IMR-90 (cell line): ENCODE measurements at regions not wholly inside any gene's neighbourhood (a gene's known extent, or its start where the extent isn't known, plus 50 kb on each side); places are given as distances from the start of the nearest gene placed in this dataset.

ENCODE experiments used
- ATAC-seq: fragments of 200-7000 bp; cut with Tn5 transposase; 2 replicates; pipeline ENCODE4 v1.9.1; 2020; ENCODE audit warnings: low read depth, mild to moderate bottlenecking, moderate library complexity
- BruUV-seq: library from RNA; stranded (reverse); fragments of 400-500 nt; replicated peaks from 2 replicates; lab custom pipeline; 2021; lab: Mats Ljungman, UMichigan
- CTCF ChIA-PET: fragments of 300-600 bp; formaldehyde crosslinking; extraction: SDS; loops from one replicate; lab custom pipeline; 2021; ENCODE audit warnings: antibody characterized with exemption; lab: Yijun Ruan, JAX
- POLR2A ChIA-PET: fragments of 300-600 bp; sonication (Branson Sonifier 250); formaldehyde crosslinking; loops from one replicate; lab custom pipeline; 2022; ENCODE audit warnings: antibody characterized with exemption; ENCODE audit not compliant: unreplicated experiment; lab: Charles Lee
- DNase-seq: peaks from one replicate; pipeline ENCODE4 v3.0.0; 2013
- H2AFZ ChIP-seq: replicated peaks from 2 replicates; pipeline ENCODE3; 2013; ENCODE audit warnings: low read length, mild to moderate bottlenecking; ENCODE audit not compliant: poor library complexity
- H2AK5ac ChIP-seq: 2 replicates; pipeline ENCODE4 v1.6.1; 2013; ENCODE audit warnings: low read depth, low read length, inconsistent platforms
- H2AK9ac ChIP-seq: replicated peaks from 2 replicates; pipeline ENCODE3; 2013; ENCODE audit warnings: mild to moderate bottlenecking, low read depth, low read length, moderate library complexity; ENCODE audit not compliant: poor library complexity
- H2BK120ac ChIP-seq: 2 replicates; pipeline ENCODE4 v1.6.1; 2013; ENCODE audit warnings: low read depth, low read length, inconsistent platforms
- H2BK15ac ChIP-seq: 3 replicates; pipeline ENCODE4 v1.6.1; 2013; ENCODE audit warnings: low read depth, low read length, inconsistent platforms
- H2BK20ac ChIP-seq: 2 replicates; pipeline ENCODE4 v1.6.1; 2013; ENCODE audit warnings: low read depth, mild to moderate bottlenecking, inconsistent platforms, low read length, moderate library complexity
- H2BK5ac ChIP-seq: 2 replicates; pipeline ENCODE4 v1.6.1; 2013; ENCODE audit warnings: mild to moderate bottlenecking, low read depth, low read length, inconsistent platforms; ENCODE audit not compliant: poor library complexity, severe bottlenecking
- H3K14ac ChIP-seq: replicated peaks from 2 replicates; pipeline ENCODE4 v1.6.1; 2013; ENCODE audit warnings: low read depth, low read length, inconsistent platforms
- H3K18ac ChIP-seq: 2 replicates; pipeline ENCODE4 v1.6.1; 2013; ENCODE audit warnings: low read depth, low read length, control low read depth
- H3K23ac ChIP-seq: 2 replicates; pipeline ENCODE4 v1.6.1; 2013; ENCODE audit warnings: low read depth, low read length, inconsistent platforms
- H3K27ac ChIP-seq: 2 replicates; pipeline ENCODE4 v1.5.1; 2013; ENCODE audit warnings: mild to moderate bottlenecking, control low read depth, low read length; ENCODE audit not compliant: insufficient read depth
- H3K27me3 ChIP-seq: 2 replicates; pipeline ENCODE4 v1.6.1; 2013; ENCODE audit warnings: low read length; ENCODE audit not compliant: control insufficient read depth, insufficient read depth
- H3K36me3 ChIP-seq: 2 replicates; pipeline ENCODE4 v1.6.1; 2013; ENCODE audit warnings: low read length, mixed read lengths; ENCODE audit not compliant: control insufficient read depth, insufficient read depth
- H3K4ac ChIP-seq: 2 replicates; pipeline ENCODE4 v1.6.1; 2013; ENCODE audit warnings: low read depth, low read length, inconsistent platforms
- H3K4me1 ChIP-seq: 2 replicates; pipeline ENCODE4 v1.6.1; 2013; ENCODE audit warnings: low read length, mixed read lengths; ENCODE audit not compliant: control insufficient read depth, insufficient read depth
- H3K4me2 ChIP-seq: 2 replicates; pipeline ENCODE4 v1.6.1; 2013; ENCODE audit warnings: low read depth, mild to moderate bottlenecking, control low read depth, low read length, moderate library complexity
- H3K4me3 ChIP-seq: 2 replicates; pipeline ENCODE4 v1.5.1; 2013; ENCODE audit warnings: low read depth, mild to moderate bottlenecking, control low read depth, low read length, moderate library complexity; ENCODE audit not compliant: insufficient read depth
- H3K56ac ChIP-seq: 2 replicates; pipeline ENCODE4 v1.6.1; 2013; ENCODE audit warnings: low read length, inconsistent platforms; ENCODE audit not compliant: insufficient read depth; ENCODE audit errors: extremely low read depth
- H3K79me1 ChIP-seq, 2 experiments: 2 replicates each; pipeline ENCODE4 v1.6.1; 2013; ENCODE audit warnings: low read length in 2 of 2, inconsistent platforms in 1 of 2, low read depth in 1 of 2
- H3K9ac ChIP-seq: 2 replicates; pipeline ENCODE4 v1.6.1; 2013; ENCODE audit warnings: low read depth, low read length, control low read depth
- H3K9me1 ChIP-seq: 2 replicates; pipeline ENCODE4 v1.6.1; 2013; ENCODE audit warnings: low read length, inconsistent platforms; ENCODE audit not compliant: insufficient read depth
- H3K9me3 ChIP-seq: 2 replicates; pipeline ENCODE4 v1.6.1; 2013; ENCODE audit warnings: low read length; ENCODE audit not compliant: control insufficient read depth, insufficient read depth
- H4K20me1 ChIP-seq: 2 replicates; pipeline ENCODE4 v1.6.1; 2013; ENCODE audit warnings: low read length, inconsistent platforms; ENCODE audit not compliant: insufficient read depth
- H4K5ac ChIP-seq: 2 replicates; pipeline ENCODE4 v1.6.1; 2013; ENCODE audit warnings: mild to moderate bottlenecking, low read depth, low read length, control low read depth
- H4K8ac ChIP-seq, 2 experiments: 2 replicates each; pipeline ENCODE4 v1.6.1; 2013; ENCODE audit warnings: low read depth in 2 of 2, low read length in 2 of 2, control low read depth in 1 of 2, inconsistent platforms in 1 of 2
- H4K91ac ChIP-seq: 2 replicates; pipeline ENCODE4 v1.6.1; 2013; ENCODE audit warnings: low read depth, low read length, inconsistent platforms; ENCODE audit not compliant: insufficient read depth
- BHLHE40 ChIP-seq: fragments of 150-350 bp; IDR thresholded peaks from 2 replicates; pipeline ENCODE4 v1.6.1; 2016; ENCODE audit warnings: mild to moderate bottlenecking, low read depth, low read length
- CEBPB ChIP-seq: IDR thresholded peaks from 2 replicates; pipeline ENCODE4 v1.6.1; 2012; ENCODE audit warnings: low read depth, low read length, improper control_type of control experiment
- CHD1 ChIP-seq: IDR thresholded peaks from 2 replicates; pipeline ENCODE4 v1.6.1; 2012; ENCODE audit warnings: low read depth, low read length, improper control_type of control experiment
- CTCF ChIP-seq: conservative IDR thresholded peaks from 2 replicates; pipeline ENCODE4 v1.5.1; 2012; ENCODE audit warnings: mild to moderate bottlenecking, low read depth, low read length, improper control_type of control experiment
- ELK1 ChIP-seq: fragments of 150-350 bp; IDR thresholded peaks from 2 replicates; pipeline ENCODE4 v1.6.1; 2016; ENCODE audit warnings: low read depth, mild to moderate bottlenecking, low read length, moderate library complexity, borderline replicate concordance
- FOS ChIP-seq: fragments of 150-350 bp; IDR thresholded peaks from 2 replicates; pipeline ENCODE4 v1.6.1; 2016; ENCODE audit warnings: low read depth, low read length
- MAFK ChIP-seq: IDR thresholded peaks from 2 replicates; pipeline ENCODE4 v1.6.1; 2012; ENCODE audit warnings: low read depth, low read length, improper control_type of control experiment
- MAZ ChIP-seq: IDR thresholded peaks from 2 replicates; pipeline ENCODE4 v1.6.1; 2012; ENCODE audit warnings: low read depth, mild to moderate bottlenecking, low read length, improper control_type of control experiment, moderate library complexity, borderline replicate concordance
- MXI1 ChIP-seq: IDR thresholded peaks from 2 replicates; pipeline ENCODE4 v1.6.1; 2012; ENCODE audit warnings: low read depth, mild to moderate bottlenecking, low read length, moderate library complexity, borderline replicate concordance
- NFE2L2 ChIP-seq: fragments of 150-350 bp; IDR thresholded peaks from 2 replicates; pipeline ENCODE4 v1.6.1; 2016; ENCODE audit warnings: low read depth, mild to moderate bottlenecking, low read length
- POLR2A ChIP-seq: IDR thresholded peaks from 2 replicates; pipeline ENCODE4 v1.6.1; 2012; ENCODE audit warnings: mild to moderate bottlenecking, low read depth, low read length
- RAD21 ChIP-seq: IDR thresholded peaks from 2 replicates; pipeline ENCODE4 v1.6.1; 2012; ENCODE audit warnings: low read length, improper control_type of control experiment
- RCOR1 ChIP-seq: IDR thresholded peaks from 2 replicates; pipeline ENCODE4 v1.6.1; 2012; ENCODE audit warnings: mild to moderate bottlenecking, low read length, improper control_type of control experiment; ENCODE audit not compliant: insufficient replicate concordance
- RFX5 ChIP-seq: IDR thresholded peaks from 2 replicates; pipeline ENCODE4 v1.8.0; 2012; ENCODE audit warnings: low read depth, mild to moderate bottlenecking, low read length, moderate library complexity
- SMC3 ChIP-seq: fragments of 150-350 bp; IDR thresholded peaks from 2 replicates; pipeline ENCODE4 v1.6.1; 2016; ENCODE audit warnings: low read depth, mild to moderate bottlenecking, antibody characterized with exemption, low read length, moderate library complexity
- USF2 ChIP-seq: fragments of 150-350 bp; IDR thresholded peaks from 2 replicates; pipeline ENCODE4 v1.6.1; 2017; ENCODE audit warnings: mild to moderate bottlenecking, antibody characterized with exemption, low read length, low read depth
- WGBS, 2 experiments: methylation state at CpG; one replicate each; pipeline versions ENCODE4 v1.1.5 to v1.1.7; 2013; ENCODE audit warnings: missing lambda C conversion rate in 2 of 2; ENCODE audit not compliant: insufficient read length in 1 of 2; ENCODE audit errors: extremely low coverage in 2 of 2; 5-methylcytosine and 5-hydroxymethylcytosine counted together
- dilution Hi-C: fragments of 300-500 bp; cut with HindIII; formaldehyde crosslinking; loops from one replicate; pipeline ENCODE4 v1.14.3; 2018; ENCODE audit warnings: low sequenced_read_pairs; ENCODE audit not compliant: unreplicated experiment
- in situ Hi-C: fragments of 300-500 bp; cut with MboI; formaldehyde crosslinking; loops from 3 replicates; pipeline ENCODE4 v1.14.3; 2019; ENCODE audit warnings: low sequenced_read_pairs, inconsistent platforms, mixed read lengths
- intact Hi-C: fragments of 100-400 bp; cut with micrococcal nuclease; formaldehyde crosslinking; loops from 2 replicates; pipeline ENCODE4 v1.10.0; 2022

- Histone ChIP-seq H3K4me2 (no peak overlapping the region), H3K4ac (no peak overlapping the region), H2AK9ac (no peak overlapping the region), H2BK20ac (no peak overlapping the region), H3K4me3 (no peak overlapping the region), H3K23ac (no peak overlapping the region), H2BK5ac (no peak overlapping the region), H4K20me1 (no peaks in the 10 kb centered on the region), H3K36me3 (no peaks in the 10 kb centered on the region), H4K5ac (no peak overlapping the region), H2AFZ (no peak overlapping the region), H2BK120ac (no peak overlapping the region), H3K4me1 (no peaks in the 10 kb centered on the region), H3K9me1 (no peaks in the 10 kb centered on the region), H3K18ac (no peak overlapping the region), H4K91ac (no peak overlapping the region), H2AK5ac (no peak overlapping the region), H3K14ac (no peak overlapping the region), H3K9ac (no peak overlapping the region), H2BK15ac (no peak overlapping the region), H3K27me3 (peaks cover 33% of the 10 kb centered on the region), H4K8ac (no peak overlapping the region), H3K9me3 (0 out of 2 replicates have a peak, but pooled peaks cover 4% of the 10 kb centered on the region), H3K79me1 (no peaks in the 10 kb centered on the region), H3K27ac (no peak overlapping the region), H3K56ac (no peak overlapping the region)
- DNase-seq (no peak), ATAC-seq (no peak)
- BruUV-seq = no TSS peak
- POLR2A ChIA-PET = no interaction called here
- no peak for TF ChIP-seq NFE2L2
- TF ChIP-seq CEBPB = no peak
- TF ChIP-seq BHLHE40 = no peak
- TF ChIP-seq POLR2A = no peak
- no peak for TF ChIP-seq SMC3
- TF ChIP-seq CTCF = no peak
- no peak for TF ChIP-seq ELK1
- no peak for TF ChIP-seq RCOR1
- no peak for TF ChIP-seq MAFK
- no peak for TF ChIP-seq RFX5
- no peak for TF ChIP-seq CHD1
- no peak for TF ChIP-seq USF2
- TF ChIP-seq MXI1 = no peak
- TF ChIP-seq FOS = no peak
- no peak for TF ChIP-seq RAD21
- no peak for TF ChIP-seq MAZ
- no CpG with 5 or more reads among the region's 6 CpGs for WGBS, 2 experiments
- dilution Hi-C loops (no loop called here), in situ Hi-C loops (no loop called here), intact Hi-C loops (no loop called here)
- CTCF ChIA-PET = no interaction called here
These were observed 181.0 kb downstream of the TFAP2C start for GRCh38 chr20:56810141-56810540.
